ENCODE measurements at regions not wholly inside any gene's neighbourhood (a gene's known extent, or its start where the extent isn't known, plus 50 kb on each side); places are given as distances from the start of the nearest gene placed in this dataset.

DNA sequence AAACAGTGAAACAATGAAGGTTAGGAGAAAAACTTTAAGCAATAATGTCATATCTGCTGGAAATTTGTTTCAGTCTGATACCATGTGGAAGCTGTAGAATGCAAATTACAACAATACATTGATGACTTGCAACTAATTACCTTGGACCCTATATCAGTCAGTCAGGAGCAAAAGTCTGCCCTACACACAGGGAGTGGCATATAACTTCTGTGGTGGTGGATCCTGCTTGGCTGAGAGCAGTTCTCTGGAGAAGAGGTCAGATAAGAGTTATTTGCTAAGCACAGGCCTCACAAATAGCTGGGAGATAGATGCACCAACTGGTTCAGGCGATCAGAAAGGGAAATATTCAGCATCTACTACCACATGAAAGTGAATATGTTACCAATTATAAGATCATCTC, 1364.6 kb upstream of the EPHA6 start:
- WGBS, 10 experiments: 0 to 100% (median 79%) methylated on average over 1 of the region's 1 CpG; no CpG with 5 or more reads in 4 of the 10 experiments
- Histone ChIP-seq H3K4me1 (replicated peaks in 1 of 2) (no peaks in the 10 kb centered on the region), H3K27ac (no peak overlapping the region), H3K4me3 (no peak overlapping the region)
- ATAC-seq (replicated peaks in 6 of 8): no peak
- in situ Hi-C loops (cut with MboI; ENCODE audit: low pct_unique_long_range_greater_than_20kb in 2 of 9, low sequenced_read_pairs in 9 of 9, unreplicated experiment in 9 of 9): no loop called here

DNA sequence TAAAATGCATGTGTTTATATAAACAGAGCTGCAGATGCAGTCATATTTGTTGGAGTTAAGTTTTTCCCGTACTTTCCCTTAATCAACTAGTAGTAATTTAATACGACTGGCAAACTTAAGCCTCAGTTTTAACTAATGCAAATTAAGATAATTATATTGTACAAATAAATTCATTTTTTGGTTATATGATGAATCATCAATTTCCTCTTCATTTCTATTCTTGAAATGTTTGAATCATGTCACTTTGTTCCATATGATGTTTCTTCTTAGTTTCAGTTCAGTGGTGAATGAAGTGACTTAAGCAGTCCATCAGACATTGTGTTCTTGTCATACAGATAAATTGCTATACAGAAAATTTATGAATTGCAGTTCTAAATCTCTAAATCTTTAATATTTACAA, 1361.2 kb upstream of the EPHA6 start:
- H3K4me3 ChIP-seq: no peak overlapping the region
- no peak for ATAC-seq (replicated peaks in 6 of 8)
- 7 to 100% (median 74%) methylated on average over 1 to 2 of the region's 2 CpGs; no CpG with 5 or more reads in 2 of the 10 experiments for WGBS, 10 experiments
- in situ Hi-C loops (cut with MboI; ENCODE audit: low pct_unique_long_range_greater_than_20kb in 2 of 9, low sequenced_read_pairs in 9 of 9, unreplicated experiment in 9 of 9): no loop called here
- no peaks in the 10 kb centered on the region for H3K4me1 ChIP-seq (replicated peaks in 1 of 2)
- H3K27ac ChIP-seq: no peak overlapping the region

DNA sequence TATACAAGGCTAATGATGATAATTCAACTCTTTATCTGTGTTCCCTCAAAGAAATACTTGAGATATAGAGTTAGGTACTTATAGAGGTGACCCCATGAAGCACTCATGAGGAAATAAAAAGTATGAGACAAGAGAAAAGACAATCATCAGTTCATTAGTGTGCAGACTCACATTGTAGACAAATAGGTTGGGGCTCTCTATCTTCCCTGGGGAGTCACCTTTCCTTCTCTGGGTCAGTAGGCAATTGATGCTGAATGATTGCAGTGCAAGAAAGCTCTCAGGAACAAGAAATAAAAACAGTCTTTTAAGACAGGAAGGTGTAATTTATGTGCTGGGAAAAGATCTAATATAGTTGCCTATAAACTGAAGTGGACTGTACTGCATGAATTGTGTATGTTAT, 1357.6 kb upstream of the EPHA6 start:
- ATAC-seq (replicated peaks in 6 of 8): peak in 3 of 8 experiments; percentile 43 to 81 (median 80)

DNA sequence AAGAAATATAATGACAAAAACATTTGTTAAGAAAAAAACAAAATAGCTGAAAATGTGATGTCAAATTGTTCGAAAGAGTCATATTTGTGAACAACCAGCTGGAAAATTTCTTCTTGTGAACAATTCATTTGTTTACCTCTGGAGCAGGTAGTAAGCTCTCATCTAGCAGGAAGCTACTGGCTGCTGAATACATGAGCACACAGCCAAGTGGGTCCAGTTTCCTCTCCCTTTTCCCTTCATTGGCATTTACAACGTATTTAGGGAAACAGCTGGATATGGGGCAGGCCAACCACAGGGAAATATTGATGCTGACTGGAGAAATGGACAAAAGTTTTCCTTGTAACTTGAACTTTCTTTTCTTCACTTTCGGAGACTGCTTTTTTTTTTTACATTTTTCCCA, 1354.7 kb upstream of the EPHA6 start:
- Histone ChIP-seq H3K4me1 (replicated peaks in 1 of 2) (no peaks in the 10 kb centered on the region), H3K27ac (no peak overlapping the region), H3K4me3 (no peak overlapping the region)
- WGBS, 10 experiments: 0 to 93% (median 74%) methylated on average over 2 to 3 of the region's 3 CpGs
- no peak for ATAC-seq (replicated peaks in 6 of 8)
- in situ Hi-C loops (cut with MboI; ENCODE audit: low pct_unique_long_range_greater_than_20kb in 2 of 9, low sequenced_read_pairs in 9 of 9, unreplicated experiment in 9 of 9): no loop called here

More for the DNA sequence above, 1357.6 kb upstream of the EPHA6 start:
- in situ Hi-C loops (cut with MboI; ENCODE audit: low pct_unique_long_range_greater_than_20kb in 2 of 9, low sequenced_read_pairs in 9 of 9, unreplicated experiment in 9 of 9): no loop called here
- H3K4me3 ChIP-seq: no peak overlapping the region
- no peaks in the 10 kb centered on the region for H3K4me1 ChIP-seq (replicated peaks in 1 of 2)
- H3K27ac ChIP-seq: no peak overlapping the region

DNA sequence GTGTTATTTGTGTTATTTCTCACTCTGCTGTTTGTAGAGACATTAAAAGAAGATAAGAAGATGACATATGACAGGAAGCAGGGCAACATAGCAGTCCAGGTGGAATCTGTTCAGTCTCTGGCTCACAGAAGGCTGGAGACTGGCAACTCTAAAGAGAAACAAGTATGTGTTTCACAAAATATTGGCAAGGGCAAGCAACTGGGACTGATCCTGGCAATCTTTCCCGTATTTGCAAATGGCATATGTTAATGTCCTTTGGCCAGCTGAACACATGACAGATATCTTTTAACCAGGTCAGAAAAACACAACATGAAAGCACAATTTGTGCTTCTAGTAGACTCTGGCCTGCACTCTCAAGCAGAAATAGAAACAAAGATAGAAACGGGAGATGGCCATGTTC, 1354.1 kb upstream of the EPHA6 start:
- ATAC-seq (replicated peaks in 6 of 8): peak in 1 of 8 experiments; percentile 41
- H3K4me1 ChIP-seq (replicated peaks in 1 of 2): no peaks in the 10 kb centered on the region
- no peak overlapping the region for H3K27ac ChIP-seq
- no peak overlapping the region for H3K4me3 ChIP-seq
- in situ Hi-C loops (cut with MboI; ENCODE audit: low pct_unique_long_range_greater_than_20kb in 2 of 9, low sequenced_read_pairs in 9 of 9, unreplicated experiment in 9 of 9): no loop called here
- 0 to 100% (median 65%) methylated on average over 1 to 2 of the region's 2 CpGs; no CpG with 5 or more reads in 1 of the 10 experiments for WGBS, 10 experiments

DNA sequence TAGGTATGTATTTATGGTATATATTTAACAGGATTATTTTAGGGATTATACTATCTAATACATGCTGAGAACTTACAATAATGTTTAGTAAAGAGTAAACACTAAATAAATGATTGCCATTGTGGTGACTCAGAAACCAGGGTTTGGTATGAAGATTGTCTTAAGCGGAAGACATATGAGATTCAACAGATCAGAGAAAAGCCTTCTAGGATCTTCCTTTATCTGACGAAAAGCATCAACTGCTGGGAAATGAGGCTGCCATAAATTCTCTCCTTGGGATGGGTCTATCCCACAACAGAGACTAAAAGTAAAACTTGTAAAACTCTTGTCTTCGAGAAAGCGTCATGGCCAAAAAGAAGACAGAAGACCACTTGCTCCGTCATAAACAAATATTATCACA, 1352.2 kb upstream of the EPHA6 start:
- in situ Hi-C loops (cut with MboI; ENCODE audit: low pct_unique_long_range_greater_than_20kb in 2 of 9, low sequenced_read_pairs in 9 of 9, unreplicated experiment in 9 of 9): no loop called here
- H3K4me3 ChIP-seq: no peak overlapping the region
- 23 to 100% (median 79%) methylated on average over 1 to 5 of the region's 5 CpGs for WGBS, 10 experiments
- ATAC-seq (replicated peaks in 6 of 8): no peak
- no peak overlapping the region for H3K27ac ChIP-seq
- no peaks in the 10 kb centered on the region for H3K4me1 ChIP-seq (replicated peaks in 1 of 2)

DNA sequence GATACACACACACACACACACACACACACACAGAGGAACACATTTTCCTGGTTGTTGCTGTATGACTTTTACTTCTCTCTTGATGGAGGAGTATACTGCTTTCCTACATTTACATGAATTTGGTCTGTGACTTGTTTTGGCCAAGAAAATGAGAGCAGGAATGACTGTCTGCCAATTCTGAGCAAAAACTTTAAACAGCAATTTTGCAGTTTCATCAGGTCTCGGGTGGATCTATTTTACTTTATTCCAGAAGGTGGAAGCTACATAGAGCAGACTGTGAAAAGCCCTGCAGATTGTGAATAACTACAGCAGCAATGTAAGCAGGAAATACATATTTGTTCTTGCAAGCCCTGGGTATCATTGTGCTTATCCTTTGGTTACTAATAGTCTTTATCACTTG, 1350.0 kb upstream of the EPHA6 start:
- H3K4me1 ChIP-seq (replicated peaks in 1 of 2): no peaks in the 10 kb centered on the region
- H3K27ac ChIP-seq: no peak overlapping the region
- no peak for ATAC-seq (replicated peaks in 6 of 8)
- in situ Hi-C loops (cut with MboI; ENCODE audit: low pct_unique_long_range_greater_than_20kb in 2 of 9, low sequenced_read_pairs in 9 of 9, unreplicated experiment in 9 of 9): no loop called here
- H3K4me3 ChIP-seq: no peak overlapping the region
- WGBS, 10 experiments: 0 to 100% (median 20%) methylated on average over 1 of the region's 1 CpG; no CpG with 5 or more reads in 4 of the 10 experiments

DNA sequence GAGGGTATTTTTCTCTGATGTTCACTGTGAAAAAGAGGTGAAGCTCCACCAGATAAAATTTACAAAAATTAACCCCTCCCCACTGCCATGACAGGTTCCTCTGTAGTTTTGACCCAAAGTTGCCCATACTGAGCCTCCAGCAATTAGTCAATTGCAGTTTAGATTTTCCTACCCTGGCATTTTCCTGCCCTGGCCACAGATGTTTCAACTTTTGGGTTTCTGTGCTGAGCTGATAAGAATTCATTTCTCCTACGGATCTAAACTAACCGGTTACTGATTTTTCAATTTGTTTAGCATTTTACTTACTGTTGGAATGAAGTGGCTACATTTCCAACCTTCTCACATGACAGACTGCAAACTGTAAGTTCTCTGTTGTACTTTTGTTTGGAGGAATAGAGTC, 1346.1 kb upstream of the EPHA6 start:
- ATAC-seq (replicated peaks in 6 of 8): no peak
- in situ Hi-C loops (cut with MboI; ENCODE audit: low pct_unique_long_range_greater_than_20kb in 2 of 9, low sequenced_read_pairs in 9 of 9, unreplicated experiment in 9 of 9): no loop called here
- no peak overlapping the region for H3K27ac ChIP-seq
- 29 to 95% (median 84%) methylated on average over 2 of the region's 2 CpGs; no CpG with 5 or more reads in 2 of the 10 experiments for WGBS, 10 experiments
- H3K4me1 ChIP-seq (replicated peaks in 1 of 2): no peaks in the 10 kb centered on the region
- H3K4me3 ChIP-seq: no peak overlapping the region

DNA sequence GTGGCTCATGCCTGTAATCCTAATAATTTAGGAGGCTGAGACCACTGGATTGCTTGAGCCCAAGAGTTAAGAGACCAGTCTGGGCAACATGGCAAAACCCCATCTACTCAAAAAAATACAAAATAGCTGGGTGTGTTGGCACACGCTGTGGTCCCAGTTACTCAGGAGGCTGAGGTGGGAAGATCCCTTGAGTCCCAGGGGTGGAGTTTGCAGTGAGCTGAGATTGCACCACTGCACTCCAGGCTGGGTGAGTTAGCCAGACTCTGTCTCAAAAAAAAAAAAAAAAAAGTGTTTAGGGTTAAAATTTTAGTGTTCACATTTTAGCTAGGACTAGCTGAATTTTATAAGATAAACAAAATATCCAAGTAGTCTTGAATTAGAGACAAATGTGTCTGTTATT, 1340.1 kb upstream of the EPHA6 start:
- Histone ChIP-seq H3K4me3 (no peak overlapping the region), H3K27ac (no peak overlapping the region), H3K4me1 (replicated peaks in 1 of 2) (no peaks in the 10 kb centered on the region)
- in situ Hi-C loops (cut with MboI; ENCODE audit: low pct_unique_long_range_greater_than_20kb in 2 of 9, low sequenced_read_pairs in 9 of 9, unreplicated experiment in 9 of 9): no loop called here
- 40 to 100% (median 85%) methylated on average over 1 of the region's 1 CpG; no CpG with 5 or more reads in 6 of the 10 experiments for WGBS, 10 experiments
- ATAC-seq (replicated peaks in 6 of 8): peak in 2 of 8 experiments; percentile 52 to 62

DNA sequence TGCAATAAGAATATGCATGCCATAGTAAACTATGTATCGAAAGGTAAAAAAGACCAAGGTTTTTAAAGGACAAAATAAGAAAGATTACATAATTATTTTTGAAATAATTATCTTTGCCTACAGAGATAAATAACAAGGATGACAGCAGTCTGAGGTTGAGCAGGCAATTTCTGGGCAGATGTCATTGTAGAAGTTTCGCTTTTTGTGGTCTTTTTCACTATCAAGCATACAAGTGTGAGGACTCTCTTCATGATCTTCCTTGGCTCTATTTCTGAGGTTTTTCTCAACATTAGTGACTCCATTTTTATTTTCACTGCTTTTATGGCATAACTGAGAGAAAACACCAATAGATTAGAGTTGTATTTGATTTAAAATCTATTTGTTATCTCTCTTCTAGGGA, 1337.9 kb upstream of the EPHA6 start:
- in situ Hi-C loops (cut with MboI; ENCODE audit: low pct_unique_long_range_greater_than_20kb in 2 of 9, low sequenced_read_pairs in 9 of 9, unreplicated experiment in 9 of 9): no loop called here
- no peaks in the 10 kb centered on the region for H3K4me1 ChIP-seq (replicated peaks in 1 of 2)
- H3K27ac ChIP-seq: no peak overlapping the region
- ATAC-seq (replicated peaks in 6 of 8): no peak
- 11 to 100% (median 67%) methylated on average over 1 to 2 of the region's 2 CpGs; no CpG with 5 or more reads in 2 of the 10 experiments for WGBS, 10 experiments
- H3K4me3 ChIP-seq: no peak overlapping the region

DNA sequence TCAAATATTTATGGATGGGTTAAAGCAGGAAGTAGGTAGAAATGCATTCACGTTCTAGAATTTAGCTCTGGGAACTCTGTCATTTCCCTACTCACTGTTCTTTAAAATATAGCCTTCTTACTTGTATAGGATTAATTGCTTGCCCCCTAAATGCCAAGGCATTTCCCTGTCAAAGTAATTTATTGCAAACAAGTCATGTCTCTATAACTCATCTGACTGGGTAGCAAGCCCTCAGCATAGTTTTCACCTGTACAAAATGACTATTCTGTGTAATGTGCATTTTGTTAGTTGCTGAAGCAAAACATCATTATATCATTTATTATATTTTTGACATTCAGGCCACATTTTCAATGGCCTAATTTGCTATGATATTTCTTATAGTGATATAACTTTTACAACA, 1308.2 kb upstream of the EPHA6 start:
- peaks cover 3 to 4% of the 10 kb centered on the region in 2 donors for H3K4me1 ChIP-seq (replicated peaks in 1 of 2)
- no peak overlapping the region for H3K4me3 ChIP-seq
- in situ Hi-C loops (cut with MboI; ENCODE audit: low pct_unique_long_range_greater_than_20kb in 2 of 9, low sequenced_read_pairs in 9 of 9, unreplicated experiment in 9 of 9): no loop called here
- ATAC-seq (replicated peaks in 6 of 8): peak in 4 of 8 experiments; percentile 36 to 88 (median 66)
- WGBS, 10 experiments: 0 to 71% (median 40%) methylated on average over 1 of the region's 1 CpG; no CpG with 5 or more reads in 3 of the 10 experiments
- no peak overlapping the region for H3K27ac ChIP-seq

DNA sequence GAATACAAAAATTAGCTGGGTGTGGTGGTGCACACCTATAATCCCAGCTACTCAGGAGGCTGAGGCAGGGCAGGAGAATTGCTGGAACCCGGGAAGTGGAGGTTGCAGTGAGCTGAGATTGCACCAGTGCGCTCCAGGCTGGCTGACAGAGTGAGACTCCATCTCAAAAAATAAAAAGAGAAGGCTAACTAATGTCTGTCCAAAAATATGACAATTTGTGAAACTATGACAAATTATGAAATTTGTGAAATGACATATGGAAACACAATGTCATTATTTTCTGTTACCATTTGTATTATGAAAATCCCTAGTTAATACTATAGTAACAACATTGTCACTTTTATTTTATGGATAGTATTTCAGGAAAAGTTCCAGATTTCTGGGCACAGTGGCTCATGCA, 1306.3 kb upstream of the EPHA6 start:
- no peak overlapping the region for H3K4me3 ChIP-seq
- no peak overlapping the region for H3K27ac ChIP-seq
- ATAC-seq (replicated peaks in 6 of 8): no peak
- H3K4me1 ChIP-seq (replicated peaks in 1 of 2): peaks cover 7 to 12% of the 10 kb centered on the region in 2 donors
- in situ Hi-C loops (cut with MboI; ENCODE audit: low pct_unique_long_range_greater_than_20kb in 2 of 9, low sequenced_read_pairs in 9 of 9, unreplicated experiment in 9 of 9): no loop called here
- 80 to 100% (median 93%) methylated on average over 1 to 2 of the region's 2 CpGs; no CpG with 5 or more reads in 7 of the 10 experiments for WGBS, 10 experiments

DNA sequence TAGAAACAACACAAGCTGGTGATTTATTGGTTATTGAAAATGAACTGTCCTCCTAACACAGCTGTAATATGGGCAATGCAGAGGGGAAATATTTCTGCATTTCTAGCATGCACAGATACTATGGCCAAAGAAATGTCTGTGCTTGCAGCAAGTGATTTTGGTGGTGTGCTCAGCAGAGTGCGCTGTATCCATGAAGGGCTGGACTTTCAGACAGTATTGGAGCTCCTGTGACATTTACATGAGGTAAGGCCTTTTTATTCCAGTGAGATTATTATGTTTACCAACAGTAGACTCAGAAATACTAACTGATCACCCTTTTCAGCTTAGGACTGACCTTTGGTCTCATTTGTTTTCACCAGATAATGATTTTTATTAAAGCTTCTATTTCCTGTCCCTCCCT, 1302.6 kb upstream of the EPHA6 start:
- Histone ChIP-seq H3K27ac (no peak overlapping the region), H3K4me1 (replicated peaks in 1 of 2) (peaks cover 4 to 9% of the 10 kb centered on the region in 2 donors), H3K4me3 (no peak overlapping the region)
- in situ Hi-C loops (cut with MboI; ENCODE audit: low pct_unique_long_range_greater_than_20kb in 2 of 9, low sequenced_read_pairs in 9 of 9, unreplicated experiment in 9 of 9): no loop called here
- 14 to 100% (median 90%) methylated on average over 1 of the region's 1 CpG; no CpG with 5 or more reads in 4 of the 10 experiments for WGBS, 10 experiments
- ATAC-seq (replicated peaks in 6 of 8): peak in 5 of 8 experiments; percentile 58 to 96 (median 84)

DNA sequence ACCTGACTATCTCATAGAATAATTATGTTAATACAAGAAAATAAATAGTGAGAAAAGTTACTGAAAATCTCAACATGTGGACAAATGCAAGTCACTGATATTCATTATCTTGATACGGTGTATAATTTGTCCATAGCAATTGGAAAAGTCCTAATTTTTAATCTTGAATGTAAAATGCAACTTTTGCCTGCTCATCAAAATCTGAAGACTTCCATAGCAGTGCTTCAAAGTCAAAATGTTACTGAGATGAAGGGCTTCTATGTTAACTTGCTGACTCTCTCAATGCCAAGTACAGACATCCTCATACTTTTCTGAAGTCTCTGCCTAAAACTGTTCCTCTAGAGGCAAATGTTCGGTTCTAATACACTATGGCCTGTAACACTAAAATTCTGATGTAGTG, 1300.1 kb upstream of the EPHA6 start:
- no peak for ATAC-seq (replicated peaks in 6 of 8)
- 4 to 100% (median 96%) methylated on average over 1 to 2 of the region's 2 CpGs for WGBS, 10 experiments
- peaks cover 4 to 9% of the 10 kb centered on the region in 2 donors for H3K4me1 ChIP-seq (replicated peaks in 1 of 2)
- H3K4me3 ChIP-seq: no peak overlapping the region
- no peak overlapping the region for H3K27ac ChIP-seq
- in situ Hi-C loops (cut with MboI; ENCODE audit: low pct_unique_long_range_greater_than_20kb in 2 of 9, low sequenced_read_pairs in 9 of 9, unreplicated experiment in 9 of 9): no loop called here
